Epithelial cell of proximal tubule (primary cell): ENCODE measurements at regions not wholly inside any gene's neighbourhood (a gene's known extent, or its start where the extent isn't known, plus 50 kb on each side); places are given as distances from the start of the nearest gene placed in this dataset.

ENCODE experiments used
- DNase-seq: peaks from one replicate; pipeline ENCODE4 v3.0.0-alpha.2; 2011; ENCODE audit warnings: low read depth
- H3K4me3 ChIP-seq: 2 replicates; pipeline ENCODE4 v1.5.1; 2011; ENCODE audit warnings: low read depth, mild to moderate bottlenecking, low read length
- TF ChIP-seq, protein P1 (sequence below): conservative IDR thresholded peaks from 2 replicates; pipeline ENCODE4 v1.5.1; 2012; ENCODE audit warnings: low read depth, mild to moderate bottlenecking, low read length

DNA sequence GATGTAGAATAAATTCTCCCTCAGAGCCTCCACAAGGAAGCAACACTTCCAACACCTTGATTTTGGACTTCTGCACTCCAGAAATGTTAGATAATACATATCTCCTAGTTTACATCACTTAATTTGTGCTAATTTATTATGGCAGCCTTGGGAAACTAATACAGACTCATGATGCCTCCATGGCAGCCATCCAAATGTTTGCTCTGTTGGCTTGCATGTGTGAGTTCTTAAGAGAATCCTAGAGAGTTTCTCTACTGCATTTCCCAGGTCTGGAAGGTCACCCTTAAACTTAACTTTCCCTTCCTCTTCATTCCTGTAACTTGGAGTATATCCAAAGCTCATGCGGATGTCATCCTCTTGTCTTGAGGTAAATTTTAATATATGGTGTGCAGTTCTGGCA, 956.1 kb downstream of the ADGRL3 start:
- no peak overlapping the region for H3K4me3 ChIP-seq
- DNase-seq = no peak
- TF ChIP-seq, protein P1, sequence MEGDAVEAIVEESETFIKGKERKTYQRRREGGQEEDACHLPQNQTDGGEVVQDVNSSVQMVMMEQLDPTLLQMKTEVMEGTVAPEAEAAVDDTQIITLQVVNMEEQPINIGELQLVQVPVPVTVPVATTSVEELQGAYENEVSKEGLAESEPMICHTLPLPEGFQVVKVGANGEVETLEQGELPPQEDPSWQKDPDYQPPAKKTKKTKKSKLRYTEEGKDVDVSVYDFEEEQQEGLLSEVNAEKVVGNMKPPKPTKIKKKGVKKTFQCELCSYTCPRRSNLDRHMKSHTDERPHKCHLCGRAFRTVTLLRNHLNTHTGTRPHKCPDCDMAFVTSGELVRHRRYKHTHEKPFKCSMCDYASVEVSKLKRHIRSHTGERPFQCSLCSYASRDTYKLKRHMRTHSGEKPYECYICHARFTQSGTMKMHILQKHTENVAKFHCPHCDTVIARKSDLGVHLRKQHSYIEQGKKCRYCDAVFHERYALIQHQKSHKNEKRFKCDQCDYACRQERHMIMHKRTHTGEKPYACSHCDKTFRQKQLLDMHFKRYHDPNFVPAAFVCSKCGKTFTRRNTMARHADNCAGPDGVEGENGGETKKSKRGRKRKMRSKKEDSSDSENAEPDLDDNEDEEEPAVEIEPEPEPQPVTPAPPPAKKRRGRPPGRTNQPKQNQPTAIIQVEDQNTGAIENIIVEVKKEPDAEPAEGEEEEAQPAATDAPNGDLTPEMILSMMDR = no peak

DNA sequence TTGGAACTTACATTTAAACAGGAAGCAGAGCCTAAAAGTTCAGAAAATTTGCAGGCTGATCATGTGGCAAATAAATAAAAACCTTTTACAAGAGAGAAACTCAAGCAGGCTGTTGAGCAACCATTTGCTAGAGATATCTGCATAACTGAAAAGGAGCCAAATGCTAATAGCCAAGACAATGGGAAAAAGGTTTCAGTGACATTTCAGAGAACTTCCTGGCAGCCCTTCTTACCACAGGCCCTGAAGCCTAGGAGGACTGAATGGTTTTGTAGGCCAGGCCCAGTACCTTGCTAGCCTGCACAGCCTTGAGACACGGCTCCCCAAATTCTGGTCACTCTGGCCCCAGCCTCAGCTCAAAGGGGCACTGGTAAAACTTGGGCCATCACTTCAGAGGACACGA, 945.1 kb downstream of the ADGRL3 start:
- TF ChIP-seq, protein P1 = no peak
- DNase-seq = no peak
- no peak overlapping the region for H3K4me3 ChIP-seq

DNA sequence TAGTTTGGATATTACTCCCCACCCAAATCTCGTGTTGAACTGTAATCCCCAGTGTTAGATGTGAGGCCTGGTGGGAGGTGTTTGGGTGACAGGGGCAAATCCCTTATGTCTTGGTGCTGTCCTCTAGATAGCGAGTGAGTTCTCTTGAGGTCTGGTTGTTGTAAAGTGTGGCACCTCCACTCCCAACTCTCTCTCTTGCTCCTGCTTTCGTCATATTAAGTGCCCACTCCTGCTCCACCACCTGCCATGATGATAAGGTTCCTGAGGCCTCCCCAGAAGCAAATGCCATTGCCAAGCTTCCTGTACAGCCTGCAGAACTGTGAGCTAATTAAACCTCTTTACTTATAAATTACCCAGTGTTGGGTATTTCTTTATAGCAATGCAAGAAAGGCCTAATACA, 944.3 kb downstream of the ADGRL3 start:
- TF ChIP-seq, protein P1 = no peak
- no peak overlapping the region for H3K4me3 ChIP-seq
- DNase-seq = no peak

DNA sequence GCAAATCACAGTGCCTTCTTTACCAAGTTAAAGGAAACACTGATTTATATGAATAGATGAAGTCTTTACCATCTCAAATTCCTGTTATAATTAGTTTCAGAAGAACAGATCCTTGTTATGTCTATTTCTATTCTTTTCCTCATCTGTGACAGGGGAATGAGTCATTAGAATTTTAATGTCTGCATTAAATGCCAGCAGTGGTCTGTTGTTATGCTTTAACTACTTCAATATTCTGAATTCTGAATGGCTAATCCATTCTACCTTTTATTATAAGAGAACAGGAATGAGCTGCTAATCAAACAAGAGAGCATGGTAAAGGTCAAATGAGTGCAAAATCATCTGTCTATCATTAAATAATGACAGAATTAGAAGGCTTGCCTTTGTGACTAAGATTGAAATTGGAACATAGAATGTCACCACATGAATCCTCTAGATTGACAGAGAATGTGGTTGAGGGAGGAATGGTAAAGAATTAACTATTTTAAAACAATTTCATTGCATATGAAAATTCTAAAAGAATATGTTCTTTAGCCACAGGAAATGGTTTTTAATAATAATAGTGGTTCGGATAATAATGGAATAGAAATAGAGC, 935.5 kb downstream of the ADGRL3 start:
- DNase-seq = peak; percentile 6
- TF ChIP-seq, protein P1 = no peak
- H3K4me3 ChIP-seq = no peak overlapping the region

DNA sequence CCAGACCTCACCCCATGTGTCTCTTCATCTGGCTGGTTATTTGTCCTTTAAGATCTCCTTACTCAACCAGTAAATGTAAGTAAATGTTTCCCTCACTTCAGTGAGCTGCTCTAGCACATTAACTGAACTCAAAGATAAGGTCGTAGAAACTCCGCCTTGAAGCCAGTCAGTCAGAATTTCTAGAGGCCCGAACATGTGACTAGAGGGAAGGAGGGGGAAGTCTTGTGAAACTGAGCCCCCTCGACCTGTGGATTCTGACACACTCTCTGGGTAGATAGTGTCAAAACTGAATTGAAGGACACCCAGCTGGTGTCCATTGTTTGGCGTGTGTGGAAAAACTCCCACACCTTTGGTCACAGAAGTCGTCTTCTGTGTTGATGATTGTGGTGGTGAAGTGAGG, 933.9 kb downstream of the ADGRL3 start:
- H3K4me3 ChIP-seq = no peak overlapping the region
- DNase-seq = no peak
- TF ChIP-seq, protein P1 = no peak

DNA sequence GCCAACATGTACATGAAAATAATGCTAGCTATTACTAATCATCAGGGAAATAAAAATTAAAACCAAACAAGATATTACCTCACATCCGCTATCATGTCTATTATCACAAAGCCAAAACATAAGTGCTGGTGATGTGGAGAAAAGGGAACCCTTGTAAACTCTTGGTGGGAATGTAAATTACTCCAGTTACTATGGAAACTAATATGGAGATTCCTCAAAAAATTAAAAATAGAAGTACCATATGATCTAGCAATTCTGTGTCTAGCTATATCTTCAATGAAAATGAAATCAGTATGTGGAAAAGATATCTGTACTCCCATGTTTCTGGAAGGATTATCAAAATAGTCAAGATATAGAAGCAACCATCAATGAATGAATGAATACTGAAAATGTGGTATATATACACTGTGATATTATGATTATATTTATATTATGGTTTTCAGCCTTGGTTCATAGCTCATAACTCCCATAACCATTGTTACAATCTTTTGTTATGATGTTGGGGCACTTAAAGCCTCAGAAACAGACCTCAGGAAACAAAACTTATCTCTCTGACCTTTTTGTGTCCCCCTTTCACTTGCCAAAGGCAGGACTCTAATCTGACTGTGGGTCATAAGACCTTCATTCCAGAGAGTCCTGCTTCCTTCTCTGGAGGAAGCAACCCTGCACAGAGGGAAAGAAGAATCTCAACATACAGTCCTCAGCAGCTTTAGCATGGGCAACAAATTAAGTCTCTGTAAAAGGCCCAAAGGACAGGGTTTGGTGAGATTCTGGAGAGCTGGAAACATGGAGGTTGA, 933.2 kb downstream of the ADGRL3 start:
- no peak for DNase-seq
- no peak overlapping the region for H3K4me3 ChIP-seq
- TF ChIP-seq, protein P1 = no peak

DNA sequence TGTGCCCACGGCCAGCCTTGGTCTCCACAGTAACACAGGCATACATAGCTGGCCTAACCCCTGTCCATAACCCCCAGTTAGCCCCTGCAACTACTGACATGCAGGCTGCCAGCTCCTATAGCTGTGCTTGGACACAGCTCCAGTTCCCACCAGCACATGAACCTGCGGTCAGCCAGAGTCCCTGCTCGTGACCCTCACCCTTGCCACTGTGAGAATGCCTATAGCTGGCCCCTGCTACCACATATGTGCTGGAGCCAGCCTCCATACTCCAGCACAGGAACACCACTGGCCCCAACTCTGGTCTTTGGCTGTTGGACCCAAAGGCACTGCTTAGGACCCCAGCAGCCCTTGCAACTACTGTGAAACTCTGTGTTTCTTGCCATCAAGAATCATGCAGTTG, 930.9 kb downstream of the ADGRL3 start:
- TF ChIP-seq, protein P1 = no peak
- no peak for DNase-seq
- H3K4me3 ChIP-seq = no peak overlapping the region
